ENCODE measurements at regions not wholly inside any gene's neighbourhood (a gene's known extent, or its start where the extent isn't known, plus 50 kb on each side); places are given as distances from the start of the nearest gene placed in this dataset.

DNA sequence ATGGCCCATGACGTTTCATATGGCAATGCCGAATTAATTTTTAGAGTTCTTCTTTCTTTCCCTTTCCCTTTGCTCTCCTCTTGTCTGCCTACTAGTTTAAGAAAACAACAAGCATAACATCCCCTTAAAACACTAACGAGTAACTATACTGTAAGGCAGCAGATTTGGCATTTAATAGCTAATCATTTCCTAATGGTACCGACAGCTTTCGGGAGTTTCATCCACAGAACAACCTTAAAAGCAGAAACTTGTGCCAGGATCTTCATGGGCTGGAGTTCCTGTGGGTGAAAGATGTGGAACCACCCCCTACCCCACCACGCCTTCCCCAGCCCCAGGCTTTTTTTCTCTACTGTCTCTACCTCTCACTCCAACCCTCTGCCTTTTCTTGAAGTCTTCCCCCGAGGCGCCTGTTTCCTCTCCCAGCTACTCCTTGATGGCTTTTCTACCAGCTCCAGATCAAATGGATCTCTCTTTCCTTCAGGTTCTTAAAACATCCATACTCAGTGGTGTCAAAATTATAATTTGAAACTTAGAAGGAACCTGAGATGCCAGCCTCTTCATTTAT lies 319.5 kb downstream of the PIK3R1 start:
- no peak for DNase-seq (ENCODE audit: low spot score)

- no peak for DNase-seq (ENCODE audit: low spot score)
These were observed 323.4 kb downstream of the PIK3R1 start for GRCh38 chr5:68538814-68539420.

- no peak for DNase-seq (ENCODE audit: low spot score)
These were observed 325.4 kb downstream of the PIK3R1 start for GRCh38 chr5:68540798-68541590.

DNA sequence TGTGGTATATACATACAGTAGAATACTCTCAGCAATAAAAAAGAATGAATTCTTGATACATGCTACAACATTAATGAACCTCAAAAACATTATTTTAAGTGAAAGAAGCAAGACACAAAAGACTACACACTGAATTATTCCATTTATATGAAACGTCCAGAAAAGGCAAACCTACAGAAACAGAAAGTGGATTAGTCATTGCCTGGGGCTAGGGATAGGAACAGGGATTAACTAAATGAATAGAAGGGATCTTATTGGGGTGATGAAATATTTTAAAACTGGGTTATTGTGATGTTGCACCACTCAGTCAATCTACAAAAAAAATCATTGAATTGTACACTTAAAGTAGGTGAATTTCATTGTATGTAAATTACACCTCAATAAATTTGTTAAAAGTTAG lies 326.7 kb downstream of the PIK3R1 start:
- no peak for DNase-seq (ENCODE audit: low spot score)

- no peak for DNase-seq (ENCODE audit: low spot score)
These were observed 327.7 kb downstream of the PIK3R1 start for GRCh38 chr5:68543212-68543611.

GRCh38 chr5:68544091-68544647 lies 328.6 kb downstream of the PIK3R1 start:
- DNase-seq (ENCODE audit: low spot score), result no peak

DNA sequence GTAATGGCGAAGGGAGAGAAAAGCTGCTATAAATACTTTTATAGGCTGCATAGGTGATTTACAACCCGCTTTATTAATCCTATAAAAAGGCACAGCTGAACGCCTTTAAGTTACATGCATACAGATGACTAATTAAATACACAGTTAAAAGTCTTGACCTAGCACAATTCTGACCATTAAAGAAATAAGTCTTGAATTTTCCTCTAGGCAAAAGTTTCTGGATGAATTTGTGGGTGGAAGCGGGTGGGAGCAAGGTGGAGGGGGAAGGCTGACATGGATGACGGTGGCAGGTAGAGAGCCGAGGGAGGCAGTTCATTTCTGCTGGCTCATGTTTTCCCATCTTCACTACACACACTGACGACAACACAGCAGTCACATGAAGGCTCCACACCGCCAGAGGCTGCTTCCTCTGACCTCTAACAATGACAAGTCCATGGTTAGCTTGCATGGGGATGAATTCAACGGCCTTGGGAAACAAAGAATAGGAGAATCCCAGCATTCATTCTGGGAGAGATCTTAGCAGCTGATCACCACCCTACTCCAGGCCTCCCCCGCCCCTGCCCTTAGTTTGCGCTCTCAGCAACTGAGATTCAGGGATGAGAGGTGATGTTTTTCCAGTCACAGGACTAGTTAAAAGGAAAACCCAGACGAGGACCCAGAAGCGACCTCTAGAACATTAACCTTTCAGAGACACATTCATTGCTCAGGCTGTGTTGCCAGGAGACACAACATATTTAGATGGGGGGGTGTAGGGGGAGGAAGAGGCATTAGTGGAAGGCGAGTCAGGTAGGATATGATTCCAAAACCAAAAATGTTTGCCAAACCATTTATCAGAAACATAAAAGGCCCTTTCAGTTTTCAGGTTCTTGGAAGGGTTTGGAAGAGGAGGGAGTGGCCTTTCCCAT lies 329.3 kb downstream of the PIK3R1 start:
- no peak for DNase-seq (ENCODE audit: low spot score)

GRCh38 chr5:68545636-68546295 lies 330.2 kb downstream of the PIK3R1 start:
- DNase-seq (ENCODE audit: low spot score), result no peak

DNA sequence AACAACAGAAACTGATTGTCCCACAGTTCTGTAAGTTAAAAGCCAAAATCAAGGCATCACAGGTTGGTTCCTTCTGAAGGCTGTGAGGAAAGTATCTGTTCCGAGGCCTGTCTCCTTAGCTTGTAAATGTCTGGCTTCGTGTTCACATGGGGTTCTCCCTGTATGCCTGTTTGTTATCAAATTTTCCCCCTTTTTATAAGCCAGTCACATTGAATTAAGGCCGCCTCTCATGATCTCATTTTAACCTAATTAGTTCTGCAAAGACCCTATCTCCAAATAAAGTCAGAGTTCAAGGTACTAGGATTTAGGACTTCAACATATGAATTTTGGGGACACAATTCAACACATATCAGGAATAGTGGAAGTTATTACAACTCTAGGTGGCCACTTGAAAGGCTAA lies 331.5 kb downstream of the PIK3R1 start:
- DNase-seq (ENCODE audit: low spot score), result no peak

GRCh38 chr5:68547622-68548021 lies 332.1 kb downstream of the PIK3R1 start:
- DNase-seq (ENCODE audit: low spot score), result no peak

DNA sequence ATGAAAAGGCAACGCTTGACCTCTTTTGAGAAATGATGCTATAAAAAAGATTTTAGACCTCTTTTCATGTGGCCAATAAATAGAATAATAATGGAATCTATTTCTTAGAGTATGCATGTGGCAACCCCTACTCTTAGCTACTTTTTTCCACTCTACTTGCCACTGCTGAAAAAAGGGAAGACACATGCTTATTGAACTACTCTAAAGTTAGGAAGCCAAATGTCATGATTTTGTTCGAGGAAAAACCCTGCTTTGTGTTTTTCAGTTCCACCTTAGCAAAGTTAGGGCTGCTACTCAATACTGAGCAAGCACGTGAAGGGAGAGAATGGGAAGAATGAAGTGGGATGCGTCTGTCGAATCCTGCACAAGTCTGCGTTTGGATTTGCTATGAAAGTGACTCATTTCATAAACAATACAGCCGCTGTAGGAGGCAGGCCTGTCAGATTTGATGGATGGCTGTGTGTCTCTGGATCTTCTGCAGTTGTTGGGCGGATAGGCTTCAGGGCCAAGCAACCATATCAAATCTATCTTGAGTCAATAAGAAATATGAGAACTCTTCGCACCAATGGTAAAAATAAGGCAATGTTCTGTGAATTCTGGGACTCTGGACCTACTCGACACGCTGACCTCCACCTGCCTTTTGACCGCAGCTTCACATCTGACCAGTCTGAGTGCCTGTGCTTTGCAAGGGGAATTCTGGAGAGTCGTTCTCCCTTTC lies 333.6 kb downstream of the PIK3R1 start:
- DNase-seq (ENCODE audit: low spot score), result no peak

DNA sequence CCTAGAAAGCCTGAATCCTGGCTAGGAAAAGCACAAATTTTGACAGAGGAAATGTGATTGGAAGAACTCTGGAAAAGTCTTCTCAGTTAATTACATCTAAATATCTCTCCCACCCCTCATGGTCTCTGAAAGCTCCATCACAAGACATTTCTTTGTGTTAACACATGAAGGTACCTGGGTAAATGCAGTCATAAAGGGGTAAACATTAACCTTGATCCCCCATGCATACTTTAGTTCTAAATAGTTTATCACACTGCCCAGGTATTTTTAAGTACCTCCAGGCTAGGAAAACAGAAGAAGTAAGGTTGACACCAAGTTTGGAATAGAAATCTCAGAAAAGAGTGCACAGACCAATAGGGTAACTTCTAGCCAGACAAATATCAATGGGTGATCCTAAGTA lies 334.5 kb downstream of the PIK3R1 start:
- no peak for DNase-seq (ENCODE audit: low spot score)

DNA sequence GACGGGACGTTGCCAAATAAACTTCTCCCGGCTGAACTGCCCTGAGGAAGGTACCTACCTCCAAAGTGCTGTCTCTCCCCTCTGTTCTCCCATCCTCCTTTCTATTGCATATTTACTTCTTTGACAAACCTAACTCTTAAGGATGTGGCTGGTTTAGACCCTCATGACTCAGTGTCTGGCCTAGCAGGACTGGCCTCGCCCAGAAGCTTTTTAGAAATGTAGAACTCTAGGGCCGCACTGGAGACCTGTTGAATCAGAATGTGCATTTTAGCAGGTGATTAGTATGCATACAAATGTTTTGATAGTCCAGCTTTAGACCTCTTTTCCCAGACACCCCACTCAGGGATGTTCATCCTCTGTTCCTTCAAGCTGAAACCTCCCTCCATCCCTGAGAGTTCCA lies 335.9 kb downstream of the PIK3R1 start:
- no peak for DNase-seq (ENCODE audit: low spot score)

GRCh38 chr5:68554571-68555279 lies 339.2 kb downstream of the PIK3R1 start:
- no peak for DNase-seq (ENCODE audit: low spot score)

DNA sequence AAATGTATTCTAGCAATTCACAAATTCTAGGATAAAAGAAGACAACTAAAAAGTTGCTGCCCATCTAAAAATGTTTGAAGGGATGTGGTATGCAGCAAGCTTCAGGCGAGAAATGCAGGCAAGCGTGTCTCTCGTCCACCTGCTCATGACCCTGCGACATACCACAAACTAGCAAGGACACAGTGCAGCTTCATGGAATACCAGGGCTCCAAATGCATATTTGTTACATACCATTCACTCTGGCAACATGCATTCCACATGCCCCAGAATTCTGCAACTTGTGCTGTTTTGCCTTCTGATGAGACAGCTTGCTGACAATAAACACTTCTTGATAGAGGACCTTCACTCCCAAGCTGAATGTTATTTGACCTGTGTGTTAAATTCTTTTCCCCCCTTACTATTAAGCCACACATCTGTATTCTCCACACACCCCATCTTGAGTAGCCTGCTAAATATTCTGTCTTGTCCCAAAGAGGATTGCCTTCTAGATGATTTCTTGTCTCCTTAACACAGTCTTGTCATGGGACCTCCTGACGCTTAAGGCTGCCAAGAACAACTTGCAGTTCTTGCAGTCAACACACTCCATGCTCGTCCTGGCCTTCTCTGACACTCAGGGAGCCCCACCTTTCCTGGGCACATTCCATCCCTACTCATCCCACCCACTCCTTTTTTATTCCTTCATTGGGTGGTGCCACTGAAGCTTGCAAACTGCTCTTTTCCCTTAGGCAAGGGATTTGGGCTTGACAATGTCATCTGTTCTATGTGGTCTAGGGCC lies 340.5 kb downstream of the PIK3R1 start:
- no peak for DNase-seq (ENCODE audit: low spot score)

GRCh38 chr5:68557162-68557936 lies 341.8 kb downstream of the PIK3R1 start:
- no peak for DNase-seq (ENCODE audit: low spot score)

GRCh38 chr5:68562308-68562707 lies 346.8 kb downstream of the PIK3R1 start:
- DNase-seq (ENCODE audit: low spot score), result peak; percentile 60

DNA sequence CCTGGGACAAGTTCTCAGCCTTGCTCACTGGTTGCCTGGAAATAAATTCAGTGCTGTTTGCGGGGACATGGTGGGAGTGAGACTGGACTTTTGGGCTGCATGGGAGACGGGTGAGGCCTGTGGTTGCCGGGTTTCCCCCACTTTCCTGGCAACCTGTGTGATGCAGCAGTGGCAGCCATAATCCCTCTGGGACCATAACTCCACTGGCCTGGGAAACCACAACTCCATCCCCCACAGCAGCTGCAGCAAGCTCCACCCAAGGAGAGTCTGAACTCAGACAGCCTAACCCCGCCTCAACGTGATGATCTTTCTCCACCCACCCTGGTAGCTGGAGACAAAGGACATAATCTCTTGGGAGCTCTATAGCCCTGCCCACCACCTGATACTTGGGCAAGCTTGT lies 349.9 kb downstream of the PIK3R1 start:
- no peak for DNase-seq (ENCODE audit: low spot score)

GRCh38 chr5:68576805-68577204 lies 361.2 kb downstream of the PIK3R1 start:
- DNase-seq (ENCODE audit: low spot score), result no peak
